SJCRH30 (cell line): ENCODE measurements at regions not wholly inside any gene's neighbourhood (a gene's known extent, or its start where the extent isn't known, plus 50 kb on each side); places are given as distances from the start of the nearest gene placed in this dataset.
"Not testable (repeated sequence)": the region's sequence is repeated elsewhere in the genome, so short reads cannot be mapped to it uniquely, and the experiment has no call there.

Experiments
- DNase-seq, 2 experiments: peaks; one replicate each; pipeline ENCODE4 v3.0.0-alpha.2; 2015 to 2020
- H3K27ac ChIP-seq: fragments of 250-450 bp; sonication (Bioruptor Pico); 2 replicates; pipeline ENCODE4 v1.5.1; 2020; ENCODE audit warnings: mild to moderate bottlenecking, moderate library complexity
- H3K27me3 ChIP-seq: fragments of 250-450 bp; sonication (Bioruptor Pico); 2 replicates; pipeline ENCODE4 v1.5.1; 2020; ENCODE audit warnings: mild to moderate bottlenecking, moderate library complexity
- H3K36me3 ChIP-seq: fragments of 250-450 bp; sonication (Bioruptor Pico); 2 replicates; pipeline ENCODE4 v1.5.1; 2020; ENCODE audit warnings: mild to moderate bottlenecking, moderate library complexity
- H3K4me1 ChIP-seq: fragments of 250-450 bp; sonication (Bioruptor Pico); 2 replicates; pipeline ENCODE4 v1.5.1; 2020; ENCODE audit warnings: mild to moderate bottlenecking, moderate library complexity
- H3K4me3 ChIP-seq: fragments of 250-450 bp; sonication (Bioruptor Pico); 2 replicates; pipeline ENCODE4 v1.5.1; 2020; ENCODE audit warnings: mild to moderate bottlenecking, moderate library complexity
- H3K9me3 ChIP-seq: fragments of 250-450 bp; sonication (Bioruptor Pico); replicated peaks from 2 replicates; pipeline ENCODE4 v1.5.1; 2020; ENCODE audit warnings: mild to moderate bottlenecking, moderate library complexity

GRCh38 chr5:56666901-56667300 lies 148.4 kb upstream of the MAP3K1 start:
- no peak overlapping the region for H3K27ac ChIP-seq
- 0 out of 2 replicates have a peak, but pooled peaks cover 6% of the 10 kb centered on the region for H3K27me3 ChIP-seq
- no peaks in the 10 kb centered on the region for H3K4me1 ChIP-seq
- no peaks in the 10 kb centered on the region for H3K9me3 ChIP-seq
- H3K36me3 ChIP-seq, result no peaks in the 10 kb centered on the region
- DNase-seq, result no peak
- H3K4me3 ChIP-seq, result no peak overlapping the region

DNA sequence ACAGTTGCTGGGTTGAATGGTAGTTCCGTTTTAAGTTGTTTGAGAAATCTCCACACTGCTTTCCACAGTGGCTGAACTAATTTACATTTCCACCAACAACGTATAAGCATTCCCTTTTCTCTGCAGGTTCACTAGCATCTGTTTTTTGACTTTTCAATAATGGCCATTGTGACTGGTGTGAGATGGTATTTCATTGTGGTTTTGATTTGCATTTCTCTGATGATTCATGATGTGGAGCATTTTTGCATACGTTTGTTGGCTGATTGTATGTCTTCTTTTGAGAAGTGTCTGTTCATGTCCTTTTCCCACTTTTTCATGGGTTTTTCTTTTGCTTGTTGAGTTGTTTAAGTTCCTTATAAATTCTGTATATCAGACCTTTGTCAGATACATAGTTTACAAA lies 150.2 kb upstream of the MAP3K1 start:
- H3K4me1 ChIP-seq, H3K27me3 ChIP-seq, H3K9me3 ChIP-seq, DNase-seq, H3K4me3 ChIP-seq, H3K27ac ChIP-seq, H3K36me3 ChIP-seq: not testable (repeated sequence)

GRCh38 chr5:56664025-56664424 lies 151.3 kb upstream of the MAP3K1 start:
- Histone ChIP-seq H3K36me3 (no peaks in the 10 kb centered on the region), H3K9me3 (no peaks in the 10 kb centered on the region), H3K4me3 (no peak overlapping the region), H3K27me3 (0 out of 2 replicates have a peak, but pooled peaks cover 6% of the 10 kb centered on the region), H3K27ac (no peak overlapping the region), H3K4me1 (no peaks in the 10 kb centered on the region)
- DNase-seq, result no peak

- no peak overlapping the region for H3K4me3 ChIP-seq
- H3K27me3 ChIP-seq, result 0 out of 2 replicates have a peak, but pooled peaks cover 6% of the 10 kb centered on the region
Measured at GRCh38 chr5:56663523-56663922, 151.8 kb upstream of the MAP3K1 start.

DNA sequence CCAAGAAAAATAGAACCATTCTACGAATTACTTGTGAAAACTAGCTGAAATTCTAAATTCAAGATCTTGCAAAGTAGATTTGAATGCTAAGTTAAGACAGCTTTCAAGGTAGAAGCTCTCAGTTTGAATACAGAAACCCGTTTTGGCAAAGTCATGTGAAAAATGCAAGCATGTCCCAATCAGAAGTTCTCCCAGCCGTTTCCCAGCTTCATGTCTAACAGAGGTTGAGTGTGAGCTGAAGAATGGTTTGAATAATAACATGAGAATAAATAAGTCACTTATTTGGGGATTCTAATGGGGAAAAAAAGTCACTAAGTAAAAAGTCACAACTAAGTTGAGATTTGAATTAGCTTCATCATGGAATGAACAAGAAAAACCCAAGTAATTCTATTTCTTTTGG lies 152.5 kb upstream of the MAP3K1 start:
- Histone ChIP-seq H3K27ac (no peak overlapping the region), H3K4me1 (no peaks in the 10 kb centered on the region), H3K4me3 (no peak overlapping the region), H3K36me3 (no peaks in the 10 kb centered on the region), H3K27me3 (0 out of 2 replicates have a peak, but pooled peaks cover 6% of the 10 kb centered on the region), H3K9me3 (no peaks in the 10 kb centered on the region)
- DNase-seq, result no peak

More at GRCh38 chr5:56663523-56663922, 151.8 kb upstream of the MAP3K1 start:
- no peaks in the 10 kb centered on the region for H3K9me3 ChIP-seq
- no peak for DNase-seq
- no peak overlapping the region for H3K27ac ChIP-seq
- H3K4me1 ChIP-seq, result no peaks in the 10 kb centered on the region
- no peaks in the 10 kb centered on the region for H3K36me3 ChIP-seq

DNA sequence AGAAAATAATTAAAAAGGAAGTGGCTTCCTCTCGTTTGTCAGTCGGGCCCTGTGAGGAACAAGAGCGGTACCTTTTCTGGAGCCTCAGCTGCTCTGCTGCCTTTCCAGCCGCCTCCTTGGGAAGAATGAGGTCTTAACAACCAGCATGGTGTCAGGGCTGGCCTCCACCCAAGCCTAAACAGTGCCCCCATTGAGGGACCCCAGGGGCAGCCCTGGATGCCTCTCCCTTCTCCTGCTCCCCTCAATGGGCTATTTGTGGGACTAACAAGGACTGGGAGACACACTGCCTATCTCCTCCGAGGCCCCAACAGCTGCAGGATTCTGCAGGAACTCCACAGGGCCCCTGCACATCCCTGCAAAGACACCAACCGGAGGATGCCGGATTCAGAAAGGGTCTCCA lies 155.4 kb upstream of the MAP3K1 start:
- Histone ChIP-seq H3K27ac (no peak overlapping the region), H3K27me3 (0 out of 2 replicates have a peak, but pooled peaks cover 6% of the 10 kb centered on the region), H3K9me3 (no peaks in the 10 kb centered on the region), H3K36me3 (no peaks in the 10 kb centered on the region), H3K4me3 (no peak overlapping the region), H3K4me1 (no peaks in the 10 kb centered on the region)
- peak in 1 of 2 experiments; percentile 3 for DNase-seq

DNA sequence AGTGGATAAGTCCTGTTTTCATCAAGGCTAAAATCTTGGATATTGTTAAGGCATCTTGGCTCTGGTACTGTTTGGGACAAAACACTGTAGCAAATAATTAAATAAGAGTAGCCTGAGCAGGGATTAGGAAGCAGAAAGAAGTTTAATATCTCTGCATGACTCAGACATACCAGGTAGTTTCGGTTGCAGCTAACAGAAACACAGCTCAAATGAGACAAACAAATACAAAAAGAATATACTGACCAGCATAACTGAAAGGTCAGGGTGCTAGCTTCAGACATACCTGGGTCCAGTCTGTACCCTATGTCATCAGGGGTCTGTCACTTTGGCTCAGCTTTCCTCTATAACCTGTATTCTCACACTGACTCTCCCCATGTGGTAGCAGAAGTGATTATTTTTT lies 156.4 kb upstream of the MAP3K1 start:
- no peaks in the 10 kb centered on the region for H3K36me3 ChIP-seq
- 0 out of 2 replicates have a peak, but pooled peaks cover 6% of the 10 kb centered on the region for H3K27me3 ChIP-seq
- no peak overlapping the region for H3K4me3 ChIP-seq
- no peak overlapping the region for H3K27ac ChIP-seq
- H3K9me3 ChIP-seq, result no peaks in the 10 kb centered on the region
- no peak for DNase-seq
- H3K4me1 ChIP-seq, result no peaks in the 10 kb centered on the region

DNA sequence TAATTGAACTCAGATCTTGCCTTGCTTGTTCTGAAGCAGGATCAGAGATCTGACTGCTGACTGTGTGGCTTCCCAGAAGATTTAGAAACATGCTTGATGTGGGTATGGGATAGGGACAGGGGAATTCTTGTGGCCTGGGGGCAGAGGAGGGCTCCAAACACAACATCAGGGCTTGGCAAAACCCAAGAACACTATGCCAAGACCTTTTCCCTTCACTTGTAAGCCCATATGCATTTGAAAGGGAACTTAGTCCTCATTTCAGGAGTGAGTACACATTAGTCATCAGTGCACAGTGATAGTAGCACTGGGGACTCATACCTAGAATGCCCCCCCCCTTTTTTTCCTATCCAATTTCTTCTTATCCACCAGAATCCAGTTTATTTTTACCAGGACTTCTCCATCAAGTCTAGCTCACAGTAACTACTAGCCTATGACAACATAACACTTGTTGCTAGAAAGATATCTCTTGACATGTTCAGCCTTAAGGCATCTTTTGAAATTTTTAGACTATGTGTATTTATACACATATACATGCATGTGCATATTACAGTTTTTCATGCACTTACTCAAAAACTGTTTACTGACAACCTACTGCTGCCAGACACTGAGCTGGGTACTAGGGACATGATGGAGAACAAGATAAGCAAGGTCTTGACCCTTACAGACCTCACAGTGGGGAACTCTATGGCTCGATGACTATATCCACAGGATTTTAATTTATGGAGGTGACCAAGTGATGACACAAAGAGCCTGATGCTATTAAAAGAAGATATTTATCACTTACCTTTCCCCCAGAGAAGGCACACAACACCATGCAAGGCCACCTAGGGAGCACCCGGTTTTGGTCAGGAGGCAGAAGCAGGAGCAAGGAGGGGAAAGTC lies 158.3 kb upstream of the MAP3K1 start:
- Histone ChIP-seq H3K9me3 (no peaks in the 10 kb centered on the region), H3K27me3 (no peaks in the 10 kb centered on the region), H3K36me3 (no peaks in the 10 kb centered on the region), H3K4me3 (no peak overlapping the region), H3K4me1 (no peaks in the 10 kb centered on the region), H3K27ac (no peak overlapping the region)
- DNase-seq, result no peak

- Histone ChIP-seq H3K36me3 (no peaks in the 10 kb centered on the region), H3K27me3 (no peaks in the 10 kb centered on the region)
- DNase-seq, result no peak
Measured at GRCh38 chr5:56651893-56652292, 163.5 kb upstream of the MAP3K1 start.

GRCh38 chr5:56650386-56650785 lies 165.0 kb upstream of the MAP3K1 start:
- H3K4me1 ChIP-seq, result no peaks in the 10 kb centered on the region; the same call in 1 of the 2 replicates
- H3K36me3 ChIP-seq, result no peaks in the 10 kb centered on the region
- no peak overlapping the region for H3K4me3 ChIP-seq
- no peak overlapping the region for H3K27ac ChIP-seq
- H3K9me3 ChIP-seq, result no peaks in the 10 kb centered on the region
- H3K27me3 ChIP-seq, result no peaks in the 10 kb centered on the region
- DNase-seq, result no peak

More at GRCh38 chr5:56651893-56652292, 163.5 kb upstream of the MAP3K1 start:
- H3K27ac ChIP-seq, result no peak overlapping the region
- no peaks in the 10 kb centered on the region for H3K9me3 ChIP-seq
- no peaks in the 10 kb centered on the region; the same call in 1 of the 2 replicates for H3K4me1 ChIP-seq
- no peak overlapping the region for H3K4me3 ChIP-seq

DNA sequence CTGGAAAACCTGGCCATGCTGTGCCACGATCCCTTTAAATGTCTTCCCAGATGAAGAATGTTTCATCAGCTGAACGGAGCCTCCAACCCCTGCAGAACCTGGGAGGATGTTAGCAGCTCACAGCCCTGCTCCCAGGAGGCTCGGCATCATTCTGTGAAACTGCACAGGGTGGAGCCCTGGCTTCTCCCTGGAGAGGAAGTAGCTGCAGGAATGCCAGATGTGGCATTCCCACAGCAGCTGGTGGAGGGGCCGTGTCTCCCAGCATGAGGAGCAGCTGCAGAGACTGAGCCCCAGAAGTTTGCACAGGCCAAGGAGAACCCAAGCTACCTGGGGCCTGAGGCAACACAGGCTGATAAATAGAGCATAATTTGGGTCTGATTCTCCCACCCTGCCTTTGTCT lies 165.8 kb upstream of the MAP3K1 start:
- no peak overlapping the region for H3K4me3 ChIP-seq

DNA sequence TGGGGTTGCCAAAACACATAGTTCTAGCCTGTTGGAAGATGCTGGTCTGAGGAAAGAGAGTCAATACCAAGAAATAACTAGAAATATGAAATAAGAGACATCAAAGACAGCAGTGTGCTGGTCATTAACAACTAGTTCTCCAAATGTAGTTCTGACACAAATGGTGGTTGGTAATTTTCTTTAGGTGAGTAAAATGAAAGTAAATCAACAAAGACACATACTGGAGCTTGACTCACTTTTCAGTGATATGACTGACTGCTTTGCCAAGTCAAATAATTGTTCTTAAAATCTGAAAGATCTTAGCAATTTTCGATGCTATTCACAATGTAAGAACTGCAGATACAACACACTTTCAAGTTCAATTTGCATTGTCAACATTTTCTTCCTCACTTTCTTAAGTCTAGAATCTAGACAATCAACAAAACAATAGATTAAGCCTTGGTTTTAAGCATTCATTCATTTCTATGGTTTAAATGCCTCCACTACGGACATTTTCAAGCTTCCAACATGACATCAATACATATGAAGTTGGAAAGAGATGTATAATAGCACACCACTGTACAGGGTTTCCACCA lies 166.8 kb upstream of the MAP3K1 start:
- H3K4me1 ChIP-seq, result no peaks in the 10 kb centered on the region; the same call in 1 of the 2 replicates
- H3K27ac ChIP-seq, result no peak overlapping the region
- DNase-seq, result no peak
- H3K4me3 ChIP-seq, result no peak overlapping the region
- no peaks in the 10 kb centered on the region for H3K36me3 ChIP-seq
- no peaks in the 10 kb centered on the region for H3K27me3 ChIP-seq
- no peaks in the 10 kb centered on the region for H3K9me3 ChIP-seq

More for the DNA sequence above, 165.8 kb upstream of the MAP3K1 start:
- peak; percentile 43 to 55 for DNase-seq
- Histone ChIP-seq H3K36me3 (no peaks in the 10 kb centered on the region), H3K4me1 (no peaks in the 10 kb centered on the region; the same call in 1 of the 2 replicates), H3K27me3 (no peaks in the 10 kb centered on the region), H3K27ac (no peak overlapping the region), H3K9me3 (no peaks in the 10 kb centered on the region)

DNA sequence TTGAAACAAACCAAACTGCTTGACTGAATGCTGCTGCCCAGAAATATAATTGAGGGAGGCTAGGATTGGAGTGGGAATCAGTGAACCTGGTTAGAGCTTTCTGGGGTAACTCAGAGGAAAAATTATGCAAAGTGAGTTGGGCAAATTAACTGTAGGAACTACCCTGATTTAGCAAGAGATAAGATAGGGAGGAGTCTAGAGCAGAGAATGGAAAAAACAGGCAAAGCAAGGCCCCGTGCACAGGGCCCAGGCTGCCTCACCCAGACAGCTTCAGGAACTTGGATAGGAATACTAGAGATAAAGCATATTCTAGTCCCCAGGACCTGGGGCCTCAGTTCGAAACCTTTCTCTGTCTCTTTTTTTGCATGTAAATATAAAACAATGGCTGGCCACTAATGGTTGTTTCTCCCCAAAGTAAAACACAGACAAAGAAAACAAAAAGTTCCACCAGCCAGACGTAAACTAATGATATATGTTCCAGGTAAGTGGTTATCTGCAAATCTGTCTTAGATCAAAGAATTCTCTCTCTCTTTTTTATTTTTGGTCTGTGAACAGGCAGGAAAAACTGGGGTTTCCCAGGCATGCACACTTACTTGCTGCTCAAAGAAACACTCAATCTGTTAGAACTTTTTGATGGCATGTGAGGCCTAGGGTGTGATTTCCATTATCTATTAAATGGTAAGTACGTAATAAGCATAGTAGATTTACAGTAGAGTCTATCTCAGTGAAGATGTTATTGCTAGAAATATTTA lies 168.1 kb upstream of the MAP3K1 start:
- no peaks in the 10 kb centered on the region for H3K36me3 ChIP-seq
- no peak overlapping the region for H3K27ac ChIP-seq
- no peak overlapping the region for H3K4me3 ChIP-seq
- no peak for DNase-seq
- no peaks in the 10 kb centered on the region for H3K9me3 ChIP-seq
- no peaks in the 10 kb centered on the region for H3K27me3 ChIP-seq
- H3K4me1 ChIP-seq, result no peaks in the 10 kb centered on the region; the same call in 1 of the 2 replicates

- no peak for DNase-seq
- H3K36me3 ChIP-seq, result no peaks in the 10 kb centered on the region
- H3K27ac ChIP-seq, result no peak overlapping the region
- H3K4me3 ChIP-seq, result no peak overlapping the region
- no peaks in the 10 kb centered on the region for H3K9me3 ChIP-seq
- no peaks in the 10 kb centered on the region for H3K4me1 ChIP-seq
- no peaks in the 10 kb centered on the region for H3K27me3 ChIP-seq
Measured at GRCh38 chr5:56641635-56642260, 173.6 kb upstream of the MAP3K1 start.
